Activated naive CD8-positive, alpha-beta T cell treated with anti-CD3 and anti-CD28 coated beads, Interleukin-2, amount 10 ng/mL, durations not matched to agents 7 days and 5 days (primary cell): ENCODE measurements at regions not wholly inside any gene's neighbourhood (a gene's known extent, or its start where the extent isn't known, plus 50 kb on each side); places are given as distances from the start of the nearest gene placed in this dataset.
"Not testable (repeated sequence)": the region's sequence is repeated elsewhere in the genome, so short reads cannot be mapped to it uniquely, and the experiment has no call there.

ENCODE experiments used
- ATAC-seq: fragments of 150-1000 bp; cut with Tn5 transposase; one replicate; pipeline ENCODE4 v1.10.0; 2021; ENCODE audit warnings: low read depth, moderate library complexity
- POLR2A ChIA-PET: fragments of 350-600 bp; sonication (Branson Sonifier 250); formaldehyde crosslinking; loops from one replicate; lab custom pipeline; 2021; ENCODE audit warnings: antibody characterized with exemption; lab: Charles Lee
- DNase-seq: peaks from one replicate; pipeline ENCODE4 v3.0.0; 2021
- H3K27ac Mint-ChIP-seq: one replicate; pipeline ENCODE4 v1.8.0; 2022; ENCODE audit warnings: mild to moderate bottlenecking, mixed read lengths
- H3K27me3 Mint-ChIP-seq: one replicate; pipeline ENCODE4 v1.8.0; 2022; ENCODE audit warnings: mild to moderate bottlenecking, moderate library complexity, mixed read lengths
- H3K36me3 Mint-ChIP-seq: one replicate; pipeline ENCODE4 v1.8.0; 2021; ENCODE audit warnings: mild to moderate bottlenecking, mixed read lengths
- H3K4me1 Mint-ChIP-seq: one replicate; pipeline ENCODE4 v1.8.0; 2021; ENCODE audit warnings: mixed read lengths
- H3K4me3 Mint-ChIP-seq: one replicate; pipeline ENCODE4 v1.8.0; 2022; ENCODE audit warnings: mild to moderate bottlenecking, moderate library complexity, mixed read lengths
- H3K9me3 Mint-ChIP-seq: one replicate; pipeline ENCODE4 v1.8.0; 2021; ENCODE audit warnings: mixed read lengths

GRCh38 chrX:63436865-63437264 is 85.7 kb upstream of the SPIN4 start:
- Mint-ChIP-seq H3K27ac (no peak overlapping the region), H3K36me3 (peaks cover 8% of the 10 kb centered on the region), H3K27me3 (no peaks in the 10 kb centered on the region), H3K4me3 (no peak overlapping the region), H3K9me3 (peaks cover 7% of the 10 kb centered on the region), H3K4me1 (no peaks in the 10 kb centered on the region)
- DNase-seq (no peak), ATAC-seq (no peak)
- POLR2A ChIA-PET = no interaction called here

- Mint-ChIP-seq H3K36me3 (peaks cover 3% of the 10 kb centered on the region), H3K4me3 (no peak overlapping the region), H3K27me3 (no peaks in the 10 kb centered on the region), H3K27ac (no peak overlapping the region), H3K4me1 (no peaks in the 10 kb centered on the region), H3K9me3 (peaks cover 7% of the 10 kb centered on the region)
- DNase-seq = no peak
- no peak for ATAC-seq
- POLR2A ChIA-PET = no interaction called here
Observed at GRCh38 chrX:63434665-63435064, 83.5 kb upstream of the SPIN4 start.

DNA sequence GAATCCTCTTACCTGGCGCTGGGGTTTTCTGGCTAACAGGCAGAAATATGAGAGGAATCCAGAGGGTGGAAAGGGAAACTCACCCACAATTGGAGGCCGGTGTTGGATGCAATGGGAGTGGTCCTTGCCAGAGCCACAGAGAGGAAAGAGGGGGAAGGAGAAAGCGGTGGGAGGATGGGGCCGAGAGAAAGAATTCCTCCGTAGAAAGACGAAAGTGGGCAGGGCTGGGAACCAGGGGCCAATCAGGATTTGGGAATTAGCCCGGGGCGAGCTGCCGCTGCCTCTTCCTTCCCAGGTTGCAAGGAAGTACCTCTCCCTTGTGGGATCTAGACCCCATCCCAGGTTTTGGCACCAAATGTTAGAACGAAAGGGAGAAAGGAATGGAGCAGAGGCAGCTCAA is 83.1 kb upstream of the SPIN4 start:
- POLR2A ChIA-PET = no interaction called here
- Mint-ChIP-seq H3K4me3 (no peak overlapping the region), H3K27ac (no peak overlapping the region), H3K9me3 (peaks cover 7% of the 10 kb centered on the region), H3K27me3 (no peaks in the 10 kb centered on the region), H3K36me3 (peaks cover 3% of the 10 kb centered on the region), H3K4me1 (no peaks in the 10 kb centered on the region)
- DNase-seq = no peak
- no peak for ATAC-seq

DNA sequence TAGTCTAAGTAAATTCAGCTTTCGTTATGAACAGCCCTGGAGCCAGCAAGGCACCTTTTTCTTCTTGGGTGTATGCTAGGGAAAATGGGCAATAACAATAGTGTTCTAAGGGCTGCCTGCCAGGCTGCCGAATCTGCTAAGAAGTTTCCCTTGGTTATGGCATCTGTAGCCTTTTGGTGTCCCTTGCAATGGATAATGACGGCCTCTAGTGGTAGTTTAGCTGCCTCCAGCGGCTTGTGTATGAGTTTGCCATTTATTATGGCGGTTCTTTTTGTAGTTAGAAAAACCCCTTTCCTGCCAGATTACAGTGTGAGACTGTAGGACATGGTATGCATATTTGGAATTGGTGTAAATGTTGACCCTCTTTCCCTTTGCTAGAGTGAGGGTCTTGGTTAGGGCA is 78.9 kb upstream of the SPIN4 start:
- DNase-seq = no peak
- Mint-ChIP-seq H3K36me3 (peaks cover 3% of the 10 kb centered on the region), H3K9me3 (peaks cover 4% of the 10 kb centered on the region), H3K27ac (no peak overlapping the region), H3K4me1 (no peaks in the 10 kb centered on the region), H3K27me3 (no peaks in the 10 kb centered on the region), H3K4me3 (no peak overlapping the region)
- ATAC-seq = no peak
- POLR2A ChIA-PET = no interaction called here

DNA sequence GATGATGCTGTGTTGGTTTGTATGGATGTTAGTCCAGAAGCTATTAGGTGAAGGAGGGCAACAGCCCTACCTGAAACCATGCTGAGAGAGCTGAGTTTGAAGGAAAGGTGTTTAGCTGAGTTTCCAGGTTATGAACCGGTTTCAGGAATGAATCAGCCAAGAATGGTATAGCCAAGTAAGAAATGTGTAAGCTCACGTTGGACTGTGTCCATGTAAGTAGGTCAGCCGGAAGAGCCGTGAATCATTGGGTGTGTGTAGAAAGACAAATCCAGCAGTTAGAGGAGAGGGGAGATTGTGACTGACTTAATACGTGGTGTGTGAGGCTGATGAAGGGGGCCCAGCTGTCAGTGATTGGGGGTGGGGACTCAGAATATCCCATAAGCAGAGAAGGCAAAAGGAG is 77.2 kb upstream of the SPIN4 start:
- H3K27ac Mint-ChIP-seq = no peak overlapping the region
- POLR2A ChIA-PET = no interaction called here
- ATAC-seq = no peak

GRCh38 chrX:63426519-63426918 is 75.4 kb upstream of the SPIN4 start:
- no peak overlapping the region for H3K4me3 Mint-ChIP-seq
- peaks cover 1% of the 10 kb centered on the region for H3K9me3 Mint-ChIP-seq
- no peak overlapping the region for H3K27ac Mint-ChIP-seq
- DNase-seq (no peak), ATAC-seq (no peak)
- H3K4me1 Mint-ChIP-seq = no peaks in the 10 kb centered on the region
- H3K27me3 Mint-ChIP-seq = no peaks in the 10 kb centered on the region
- POLR2A ChIA-PET = no interaction called here
- H3K36me3 Mint-ChIP-seq = peaks cover 8% of the 10 kb centered on the region

More for the DNA sequence above, 77.2 kb upstream of the SPIN4 start:
- H3K27me3 Mint-ChIP-seq = no peaks in the 10 kb centered on the region
- no peak for DNase-seq
- H3K9me3 Mint-ChIP-seq = peaks cover 5% of the 10 kb centered on the region
- no peak overlapping the region for H3K4me3 Mint-ChIP-seq
- H3K4me1 Mint-ChIP-seq = no peaks in the 10 kb centered on the region
- peaks cover 10% of the 10 kb centered on the region for H3K36me3 Mint-ChIP-seq

- POLR2A ChIA-PET = no interaction called here
Observed at GRCh38 chrX:63424063-63424462, 72.9 kb upstream of the SPIN4 start.

DNA sequence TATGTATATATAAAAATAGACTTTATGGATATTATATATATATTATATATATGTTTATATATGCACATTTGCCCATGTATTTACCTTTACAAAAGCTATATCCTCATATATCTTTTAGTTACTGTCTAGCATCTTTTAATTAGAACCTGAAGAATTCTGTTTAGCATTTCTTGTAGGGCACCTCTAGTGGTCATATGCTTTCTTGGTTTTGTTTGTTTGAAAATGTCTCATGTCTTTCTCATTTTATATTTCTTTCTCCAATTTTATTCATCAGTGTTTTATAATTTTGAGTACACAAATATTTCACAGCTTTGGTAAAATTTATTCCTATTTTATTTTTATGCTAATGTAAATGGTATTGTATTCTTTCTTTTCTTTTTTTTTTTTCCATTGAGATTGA is 70.3 kb upstream of the SPIN4 start:
- DNase-seq = no peak
- Mint-ChIP-seq H3K4me1 (no peaks in the 10 kb centered on the region), H3K27me3 (no peaks in the 10 kb centered on the region), H3K9me3 (peaks cover 4% of the 10 kb centered on the region), H3K36me3 (peaks cover 8% of the 10 kb centered on the region), H3K4me3 (no peak overlapping the region), H3K27ac (no peak overlapping the region)
- ATAC-seq = no peak
- POLR2A ChIA-PET = no interaction called here

More at GRCh38 chrX:63424063-63424462, 72.9 kb upstream of the SPIN4 start:
- peaks cover 8% of the 10 kb centered on the region for H3K36me3 Mint-ChIP-seq
- H3K9me3 Mint-ChIP-seq = peaks cover 1% of the 10 kb centered on the region
- H3K4me1 Mint-ChIP-seq = no peaks in the 10 kb centered on the region
- no peak overlapping the region for H3K4me3 Mint-ChIP-seq
- DNase-seq (no peak), ATAC-seq (no peak)
- no peak overlapping the region for H3K27ac Mint-ChIP-seq
- H3K27me3 Mint-ChIP-seq = no peaks in the 10 kb centered on the region

DNA sequence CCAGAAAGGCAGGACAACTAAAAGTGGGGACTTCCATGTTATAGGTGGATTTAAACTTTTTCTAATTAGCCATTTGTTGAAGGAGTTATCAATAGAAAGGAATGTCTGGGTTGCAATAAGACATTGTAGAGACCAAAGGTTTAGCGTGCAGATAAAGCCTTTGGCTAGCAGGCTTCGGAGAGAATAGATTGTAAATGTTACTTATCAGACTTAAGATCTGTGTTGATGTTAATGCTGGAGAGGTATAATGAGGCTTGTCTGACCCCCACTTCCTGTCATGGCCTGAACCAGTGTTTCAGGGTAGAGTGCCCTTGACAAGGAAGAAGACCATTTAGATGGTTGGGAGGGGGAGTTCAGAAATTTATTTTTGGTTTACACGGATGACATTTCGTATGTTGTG is 67.1 kb upstream of the SPIN4 start:
- POLR2A ChIA-PET = no interaction called here

DNA sequence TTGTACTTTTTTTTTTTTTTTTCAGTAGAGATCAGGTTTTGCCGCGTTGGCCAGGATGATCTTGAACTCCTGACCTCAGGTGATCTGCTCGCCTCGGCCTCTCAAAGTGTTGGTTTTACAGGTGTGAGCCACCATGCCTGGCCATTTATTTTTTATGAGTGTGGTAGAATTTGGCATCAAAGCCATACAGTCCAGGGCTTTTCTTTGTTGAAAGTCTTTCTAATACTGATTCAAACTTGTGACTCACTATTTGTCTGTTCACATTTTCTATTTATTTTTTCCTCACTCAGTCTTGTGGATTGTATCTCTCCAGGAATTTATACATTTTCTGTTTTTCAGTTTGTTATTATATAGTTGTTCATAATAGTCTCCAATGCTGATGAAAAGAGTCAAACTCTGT is 66.5 kb upstream of the SPIN4 start:
- POLR2A ChIA-PET = no interaction called here

More for the DNA sequence above, 67.1 kb upstream of the SPIN4 start:
- Mint-ChIP-seq H3K27me3 (no peaks in the 10 kb centered on the region), H3K36me3 (no peaks in the 10 kb centered on the region), H3K27ac (no peak overlapping the region), H3K4me3 (no peak overlapping the region), H3K4me1 (no peaks in the 10 kb centered on the region), H3K9me3 (peaks cover 3% of the 10 kb centered on the region)
- ATAC-seq = no peak
- DNase-seq = no peak

GRCh38 chrX:63409934-63410333 is 58.8 kb upstream of the SPIN4 start:
- POLR2A ChIA-PET, ATAC-seq, H3K9me3 Mint-ChIP-seq, H3K27ac Mint-ChIP-seq, H3K4me3 Mint-ChIP-seq, DNase-seq, H3K36me3 Mint-ChIP-seq, H3K4me1 Mint-ChIP-seq, H3K27me3 Mint-ChIP-seq: not testable (repeated sequence)

More for the DNA sequence above, 66.5 kb upstream of the SPIN4 start:
- no peak for DNase-seq
- no peak for ATAC-seq
- Mint-ChIP-seq H3K27me3 (no peaks in the 10 kb centered on the region), H3K36me3 (no peaks in the 10 kb centered on the region), H3K9me3 (peaks cover 3% of the 10 kb centered on the region), H3K27ac (no peak overlapping the region), H3K4me1 (no peaks in the 10 kb centered on the region), H3K4me3 (no peak overlapping the region)

DNA sequence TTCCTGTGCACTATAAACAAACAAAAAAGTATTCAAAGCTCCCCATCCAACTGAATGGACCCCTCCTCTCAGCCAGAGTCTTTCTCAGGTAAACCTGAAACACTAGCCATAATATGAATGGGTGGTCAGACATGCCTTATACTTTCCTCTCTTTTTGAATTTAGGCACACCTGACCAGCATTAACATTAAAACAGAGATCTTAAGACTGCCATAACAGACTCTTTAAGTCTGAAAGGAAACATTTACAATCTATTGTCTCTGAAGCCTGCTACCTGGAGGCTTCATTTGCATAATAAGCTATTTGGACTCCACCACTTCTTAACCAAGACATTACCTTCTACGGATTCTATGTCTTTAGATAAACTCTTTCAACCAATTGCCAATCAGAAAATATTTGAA is 56.9 kb upstream of the SPIN4 start:
- no peaks in the 10 kb centered on the region for H3K36me3 Mint-ChIP-seq

DNA sequence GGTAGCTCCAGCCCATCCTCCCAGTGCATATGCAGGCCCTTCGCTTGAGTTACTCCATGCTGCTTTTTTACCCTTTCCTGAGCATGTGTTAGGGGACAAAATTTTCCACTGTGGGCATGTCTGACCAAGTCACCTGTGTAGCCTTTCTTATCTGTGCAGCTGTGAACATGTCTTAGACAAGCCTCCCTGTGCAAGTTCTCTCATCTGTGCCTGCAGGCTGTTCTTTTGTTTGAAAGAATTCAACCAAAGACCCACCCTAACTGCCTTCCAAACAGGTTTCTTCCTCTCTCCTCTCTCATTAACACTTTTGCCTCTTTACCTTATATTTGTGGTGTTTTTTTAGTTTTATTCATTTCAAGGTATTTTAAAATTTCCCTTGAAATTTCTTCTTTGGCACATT is 53.2 kb upstream of the SPIN4 start:
- Mint-ChIP-seq H3K27me3 (no peaks in the 10 kb centered on the region), H3K36me3 (no peaks in the 10 kb centered on the region)
- no peak for DNase-seq

More for the DNA sequence above, 56.9 kb upstream of the SPIN4 start:
- Mint-ChIP-seq H3K4me1 (no peaks in the 10 kb centered on the region), H3K4me3 (no peak overlapping the region), H3K27ac (no peak overlapping the region), H3K9me3 (no peaks in the 10 kb centered on the region), H3K27me3 (no peaks in the 10 kb centered on the region)
- POLR2A ChIA-PET = no interaction called here
- ATAC-seq (no peak), DNase-seq (no peak)

GRCh38 chrX:63402106-63402505 is 51.0 kb upstream of the SPIN4 start:
- Mint-ChIP-seq H3K4me3 (no peak overlapping the region), H3K9me3 (no peaks in the 10 kb centered on the region), H3K4me1 (no peaks in the 10 kb centered on the region), H3K27me3 (no peaks in the 10 kb centered on the region), H3K36me3 (no peaks in the 10 kb centered on the region), H3K27ac (no peak overlapping the region)
- ATAC-seq (no peak), DNase-seq (no peak)
- POLR2A ChIA-PET = no interaction called here

More for the DNA sequence above, 53.2 kb upstream of the SPIN4 start:
- POLR2A ChIA-PET = no interaction called here
- no peak overlapping the region for H3K27ac Mint-ChIP-seq
- ATAC-seq = no peak
- no peaks in the 10 kb centered on the region for H3K9me3 Mint-ChIP-seq
- H3K4me3 Mint-ChIP-seq = no peak overlapping the region
- no peaks in the 10 kb centered on the region for H3K4me1 Mint-ChIP-seq
